Gastroesophageal sphincter (tissue), 3 donors: ENCODE measurements at regions not wholly inside any gene's neighbourhood (a gene's known extent, or its start where the extent isn't known, plus 50 kb on each side); places are given as distances from the start of the nearest gene placed in this dataset.

Experiments
- CTCF ChIP-seq, 4 experiments: fragments of 200-600 bp in 2 of 4; fragments of 450-650 bp in 2 of 4; sonication (generic) in 1 of 4; IDR thresholded peaks; one replicate each; pipeline ENCODE4 v1.5.1; 2017 to 2019; ENCODE audit warnings: antibody characterized with exemption in 4 of 4, mild to moderate bottlenecking in 2 of 4, moderate library complexity in 2 of 4
- POLR2A ChIP-seq, 2 donors: fragments of 450-650 bp; IDR thresholded peaks; one replicate each; pipeline ENCODE4 v1.6.1; 2017; ENCODE audit warnings: antibody characterized with exemption in 2 of 2, mild to moderate bottlenecking in 2 of 2, moderate library complexity in 1 of 2
- POLR2AphosphoS5 ChIP-seq: sonication (generic); formaldehyde crosslinking; IDR thresholded peaks from one replicate; pipeline ENCODE4 v1.6.1; 2017; ENCODE audit warnings: antibody characterized with exemption

DNA sequence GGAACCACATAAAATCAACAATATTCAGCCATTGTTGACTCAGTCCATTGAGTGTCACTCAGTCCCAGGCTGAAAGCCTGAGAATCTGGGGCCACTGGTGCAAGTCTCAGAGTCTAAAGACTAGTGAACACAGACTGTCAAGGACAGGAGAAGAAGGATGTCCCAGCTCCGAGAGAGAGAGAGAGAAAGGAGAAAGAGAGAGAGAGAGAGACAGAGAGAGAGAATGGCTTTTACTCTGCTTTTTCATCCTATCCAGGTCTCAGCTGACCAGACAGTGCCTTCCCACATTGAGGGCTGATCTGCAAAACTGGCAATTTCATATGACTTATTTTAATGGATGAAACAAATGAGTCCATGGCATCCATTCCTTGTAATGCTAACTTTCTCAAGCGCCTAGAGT, 984.1 kb downstream of the UQCRFS1 start:
- TF ChIP-seq CTCF (IDR thresholded peaks at IDR 0.05) = no peak
- no peak for TF ChIP-seq POLR2A (IDR thresholded peaks at IDR 0.05)
- no peak for TF ChIP-seq POLR2AphosphoS5
